ENCODE measurements at regions not wholly inside any gene's neighbourhood (a gene's known extent, or its start where the extent isn't known, plus 50 kb on each side); places are given as distances from the start of the nearest gene placed in this dataset.
"Not testable (repeated sequence)": the region's sequence is repeated elsewhere in the genome, so short reads cannot be mapped to it uniquely, and the experiment has no call there.

- DNase-seq (ENCODE audit: low read depth) = no peak
Observed at GRCh38 chr15:35929740-35930444, 383.9 kb upstream of the DPH6 start.

- no peak for DNase-seq (ENCODE audit: low read depth)
Observed at GRCh38 chr15:35931799-35932341, 385.9 kb upstream of the DPH6 start.

GRCh38 chr15:35932531-35932930 is 386.6 kb upstream of the DPH6 start:
- no peak for DNase-seq (ENCODE audit: low read depth)

GRCh38 chr15:35933531-35933930 is 387.6 kb upstream of the DPH6 start:
- no peak for DNase-seq (ENCODE audit: low read depth)

GRCh38 chr15:35934383-35935049 is 388.6 kb upstream of the DPH6 start:
- no peak for DNase-seq (ENCODE audit: low read depth)

GRCh38 chr15:35936284-35936683 is 390.3 kb upstream of the DPH6 start:
- DNase-seq (ENCODE audit: low read depth) = no peak

- no peak for DNase-seq (ENCODE audit: low read depth)
Observed at GRCh38 chr15:35937380-35937779, 391.4 kb upstream of the DPH6 start.

- no peak for DNase-seq (ENCODE audit: low read depth)
Observed at GRCh38 chr15:35944945-35945585, 399.1 kb upstream of the DPH6 start.

GRCh38 chr15:35953424-35953823 is 407.5 kb upstream of the DPH6 start:
- DNase-seq (ENCODE audit: low read depth) = no peak

- no peak for DNase-seq (ENCODE audit: low read depth)
Observed at GRCh38 chr15:35956056-35956455, 410.1 kb upstream of the DPH6 start.

GRCh38 chr15:35958021-35958420 is 412.1 kb upstream of the DPH6 start:
- no peak for DNase-seq (ENCODE audit: low read depth)

- DNase-seq (ENCODE audit: low read depth) = no peak
Observed at GRCh38 chr15:35958975-35959374, 413.0 kb upstream of the DPH6 start.

- DNase-seq (ENCODE audit: low read depth) = no peak
Observed at GRCh38 chr15:35963326-35963725, 417.4 kb upstream of the DPH6 start.

GRCh38 chr15:35966781-35967180 is 420.8 kb upstream of the DPH6 start:
- DNase-seq (ENCODE audit: low read depth) = no peak

GRCh38 chr15:35967968-35968367 is 422.0 kb upstream of the DPH6 start:
- not testable (repeated sequence) for DNase-seq (ENCODE audit: low read depth)

- DNase-seq (ENCODE audit: low read depth) = no peak
Observed at GRCh38 chr15:35973029-35973428, 427.1 kb upstream of the DPH6 start.

GRCh38 chr15:35974052-35974451 is 428.1 kb upstream of the DPH6 start:
- DNase-seq (ENCODE audit: low read depth) = no peak

- DNase-seq (ENCODE audit: low read depth) = no peak
Observed at GRCh38 chr15:35975941-35976340, 430.0 kb upstream of the DPH6 start.

GRCh38 chr15:35979608-35980007 is 433.6 kb upstream of the DPH6 start:
- no peak for DNase-seq (ENCODE audit: low read depth)

- no peak for DNase-seq (ENCODE audit: low read depth)
Observed at GRCh38 chr15:35980719-35981118, 434.8 kb upstream of the DPH6 start.

- no peak for DNase-seq (ENCODE audit: low read depth)
Observed at GRCh38 chr15:35986191-35986721, 440.3 kb upstream of the DPH6 start.

- no peak for DNase-seq (ENCODE audit: low read depth)
Observed at GRCh38 chr15:35987056-35987455, 441.1 kb upstream of the DPH6 start.

- DNase-seq (ENCODE audit: low read depth) = no peak
Observed at GRCh38 chr15:35991386-35991785, 445.4 kb upstream of the DPH6 start.
